IMR-90 (cell line): ENCODE measurements at regions not wholly inside any gene's neighbourhood (a gene's known extent, or its start where the extent isn't known, plus 50 kb on each side); places are given as distances from the start of the nearest gene placed in this dataset.

Experiments
- ATAC-seq: fragments of 200-7000 bp; cut with Tn5 transposase; 2 replicates; pipeline ENCODE4 v1.9.1; 2020; ENCODE audit warnings: low read depth, mild to moderate bottlenecking, moderate library complexity
- BruUV-seq: library from RNA; stranded (reverse); fragments of 400-500 nt; replicated peaks from 2 replicates; lab custom pipeline; 2021; lab: Mats Ljungman, UMichigan
- CTCF ChIA-PET: fragments of 300-600 bp; formaldehyde crosslinking; extraction: SDS; loops from one replicate; lab custom pipeline; 2021; ENCODE audit warnings: antibody characterized with exemption; lab: Yijun Ruan, JAX
- POLR2A ChIA-PET: fragments of 300-600 bp; sonication (Branson Sonifier 250); formaldehyde crosslinking; loops from one replicate; lab custom pipeline; 2022; ENCODE audit warnings: antibody characterized with exemption; ENCODE audit not compliant: unreplicated experiment; lab: Charles Lee
- DNase-seq: peaks from one replicate; pipeline ENCODE4 v3.0.0; 2013
- H2AFZ ChIP-seq: replicated peaks from 2 replicates; pipeline ENCODE3; 2013; ENCODE audit warnings: low read length, mild to moderate bottlenecking; ENCODE audit not compliant: poor library complexity
- H2AK5ac ChIP-seq: 2 replicates; pipeline ENCODE4 v1.6.1; 2013; ENCODE audit warnings: low read depth, low read length, inconsistent platforms
- H2AK9ac ChIP-seq: replicated peaks from 2 replicates; pipeline ENCODE3; 2013; ENCODE audit warnings: mild to moderate bottlenecking, low read depth, low read length, moderate library complexity; ENCODE audit not compliant: poor library complexity
- H2BK120ac ChIP-seq: 2 replicates; pipeline ENCODE4 v1.6.1; 2013; ENCODE audit warnings: low read depth, low read length, inconsistent platforms
- H2BK15ac ChIP-seq: 3 replicates; pipeline ENCODE4 v1.6.1; 2013; ENCODE audit warnings: low read depth, low read length, inconsistent platforms
- H2BK20ac ChIP-seq: 2 replicates; pipeline ENCODE4 v1.6.1; 2013; ENCODE audit warnings: low read depth, mild to moderate bottlenecking, inconsistent platforms, low read length, moderate library complexity
- H2BK5ac ChIP-seq: 2 replicates; pipeline ENCODE4 v1.6.1; 2013; ENCODE audit warnings: mild to moderate bottlenecking, low read depth, low read length, inconsistent platforms; ENCODE audit not compliant: poor library complexity, severe bottlenecking
- H3K14ac ChIP-seq: replicated peaks from 2 replicates; pipeline ENCODE4 v1.6.1; 2013; ENCODE audit warnings: low read depth, low read length, inconsistent platforms
- H3K18ac ChIP-seq: 2 replicates; pipeline ENCODE4 v1.6.1; 2013; ENCODE audit warnings: low read depth, low read length, control low read depth
- H3K23ac ChIP-seq: 2 replicates; pipeline ENCODE4 v1.6.1; 2013; ENCODE audit warnings: low read depth, low read length, inconsistent platforms
- H3K27ac ChIP-seq: 2 replicates; pipeline ENCODE4 v1.5.1; 2013; ENCODE audit warnings: mild to moderate bottlenecking, control low read depth, low read length; ENCODE audit not compliant: insufficient read depth
- H3K27me3 ChIP-seq: 2 replicates; pipeline ENCODE4 v1.6.1; 2013; ENCODE audit warnings: low read length; ENCODE audit not compliant: control insufficient read depth, insufficient read depth
- H3K36me3 ChIP-seq: 2 replicates; pipeline ENCODE4 v1.6.1; 2013; ENCODE audit warnings: low read length, mixed read lengths; ENCODE audit not compliant: control insufficient read depth, insufficient read depth
- H3K4ac ChIP-seq: 2 replicates; pipeline ENCODE4 v1.6.1; 2013; ENCODE audit warnings: low read depth, low read length, inconsistent platforms
- H3K4me1 ChIP-seq: 2 replicates; pipeline ENCODE4 v1.6.1; 2013; ENCODE audit warnings: low read length, mixed read lengths; ENCODE audit not compliant: control insufficient read depth, insufficient read depth
- H3K4me2 ChIP-seq: 2 replicates; pipeline ENCODE4 v1.6.1; 2013; ENCODE audit warnings: low read depth, mild to moderate bottlenecking, control low read depth, low read length, moderate library complexity
- H3K4me3 ChIP-seq: 2 replicates; pipeline ENCODE4 v1.5.1; 2013; ENCODE audit warnings: low read depth, mild to moderate bottlenecking, control low read depth, low read length, moderate library complexity; ENCODE audit not compliant: insufficient read depth
- H3K56ac ChIP-seq: 2 replicates; pipeline ENCODE4 v1.6.1; 2013; ENCODE audit warnings: low read length, inconsistent platforms; ENCODE audit not compliant: insufficient read depth; ENCODE audit errors: extremely low read depth
- H3K79me1 ChIP-seq, 2 experiments: 2 replicates each; pipeline ENCODE4 v1.6.1; 2013; ENCODE audit warnings: low read length in 2 of 2, inconsistent platforms in 1 of 2, low read depth in 1 of 2
- H3K9ac ChIP-seq: 2 replicates; pipeline ENCODE4 v1.6.1; 2013; ENCODE audit warnings: low read depth, low read length, control low read depth
- H3K9me1 ChIP-seq: 2 replicates; pipeline ENCODE4 v1.6.1; 2013; ENCODE audit warnings: low read length, inconsistent platforms; ENCODE audit not compliant: insufficient read depth
- H3K9me3 ChIP-seq: 2 replicates; pipeline ENCODE4 v1.6.1; 2013; ENCODE audit warnings: low read length; ENCODE audit not compliant: control insufficient read depth, insufficient read depth
- H4K20me1 ChIP-seq: 2 replicates; pipeline ENCODE4 v1.6.1; 2013; ENCODE audit warnings: low read length, inconsistent platforms; ENCODE audit not compliant: insufficient read depth
- H4K5ac ChIP-seq: 2 replicates; pipeline ENCODE4 v1.6.1; 2013; ENCODE audit warnings: mild to moderate bottlenecking, low read depth, low read length, control low read depth
- H4K8ac ChIP-seq, 2 experiments: 2 replicates each; pipeline ENCODE4 v1.6.1; 2013; ENCODE audit warnings: low read depth in 2 of 2, low read length in 2 of 2, control low read depth in 1 of 2, inconsistent platforms in 1 of 2
- H4K91ac ChIP-seq: 2 replicates; pipeline ENCODE4 v1.6.1; 2013; ENCODE audit warnings: low read depth, low read length, inconsistent platforms; ENCODE audit not compliant: insufficient read depth
- CEBPB ChIP-seq: IDR thresholded peaks from 2 replicates; pipeline ENCODE4 v1.6.1; 2012; ENCODE audit warnings: low read depth, low read length, improper control_type of control experiment
- CHD1 ChIP-seq: IDR thresholded peaks from 2 replicates; pipeline ENCODE4 v1.6.1; 2012; ENCODE audit warnings: low read depth, low read length, improper control_type of control experiment
- FOS ChIP-seq: fragments of 150-350 bp; IDR thresholded peaks from 2 replicates; pipeline ENCODE4 v1.6.1; 2016; ENCODE audit warnings: low read depth, low read length
- MAFK ChIP-seq: IDR thresholded peaks from 2 replicates; pipeline ENCODE4 v1.6.1; 2012; ENCODE audit warnings: low read depth, low read length, improper control_type of control experiment
- MXI1 ChIP-seq: IDR thresholded peaks from 2 replicates; pipeline ENCODE4 v1.6.1; 2012; ENCODE audit warnings: low read depth, mild to moderate bottlenecking, low read length, moderate library complexity, borderline replicate concordance
- RCOR1 ChIP-seq: IDR thresholded peaks from 2 replicates; pipeline ENCODE4 v1.6.1; 2012; ENCODE audit warnings: mild to moderate bottlenecking, low read length, improper control_type of control experiment; ENCODE audit not compliant: insufficient replicate concordance
- SMC3 ChIP-seq: fragments of 150-350 bp; IDR thresholded peaks from 2 replicates; pipeline ENCODE4 v1.6.1; 2016; ENCODE audit warnings: low read depth, mild to moderate bottlenecking, antibody characterized with exemption, low read length, moderate library complexity
- WGBS, 2 experiments: methylation state at CpG; one replicate each; pipeline versions ENCODE4 v1.1.5 to v1.1.7; 2013; ENCODE audit warnings: missing lambda C conversion rate in 2 of 2; ENCODE audit not compliant: insufficient read length in 1 of 2; ENCODE audit errors: extremely low coverage in 2 of 2; 5-methylcytosine and 5-hydroxymethylcytosine counted together
- dilution Hi-C: fragments of 300-500 bp; cut with HindIII; formaldehyde crosslinking; loops from one replicate; pipeline ENCODE4 v1.14.3; 2018; ENCODE audit warnings: low sequenced_read_pairs; ENCODE audit not compliant: unreplicated experiment
- in situ Hi-C: fragments of 300-500 bp; cut with MboI; formaldehyde crosslinking; loops from 3 replicates; pipeline ENCODE4 v1.14.3; 2019; ENCODE audit warnings: low sequenced_read_pairs, inconsistent platforms, mixed read lengths
- intact Hi-C: fragments of 100-400 bp; cut with micrococcal nuclease; formaldehyde crosslinking; loops from 2 replicates; pipeline ENCODE4 v1.10.0; 2022
- TF ChIP-seq, protein P1 (sequence below): conservative IDR thresholded peaks from 2 replicates; pipeline ENCODE4 v1.5.1; 2012; ENCODE audit warnings: mild to moderate bottlenecking, low read depth, low read length, improper control_type of control experiment
- TF ChIP-seq, protein P2 (sequence below): fragments of 150-350 bp; IDR thresholded peaks from 2 replicates; pipeline ENCODE4 v1.6.1; 2017; ENCODE audit warnings: mild to moderate bottlenecking, antibody characterized with exemption, low read length, low read depth

DNA sequence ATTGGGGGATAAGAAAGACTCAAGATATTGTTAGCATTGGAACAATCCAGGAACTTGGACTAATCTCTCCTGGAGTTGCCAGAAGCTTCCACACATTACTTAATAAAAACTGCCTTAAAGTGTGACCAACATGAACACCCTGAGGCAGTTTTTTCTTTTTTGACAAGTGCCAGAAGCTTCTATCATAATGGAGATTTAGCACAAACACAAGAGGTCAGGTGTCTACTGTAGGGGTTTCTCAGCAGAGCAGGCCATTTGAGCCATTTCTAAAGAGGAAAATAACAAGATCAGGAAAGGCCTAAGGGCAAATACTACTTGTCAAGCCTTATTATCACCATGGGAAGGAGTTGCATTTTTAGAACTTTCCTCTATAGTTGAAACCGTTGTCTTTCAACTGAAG lies 361.5 kb downstream of the EPM2A start:
- no peak for DNase-seq

More for the DNA sequence above, 361.5 kb downstream of the EPM2A start:
- Histone ChIP-seq H2AK5ac (no peak overlapping the region), H4K5ac (no peak overlapping the region), H3K4me1 (0 out of 2 replicates have a peak, but pooled peaks cover 1% of the 10 kb centered on the region), H3K18ac (no peak overlapping the region), H2BK120ac (no peak overlapping the region), H4K20me1 (no peaks in the 10 kb centered on the region), H3K9me3 (peaks cover 2% of the 10 kb centered on the region; the same call in 1 of the 2 replicates), H3K4me3 (no peak overlapping the region), H2BK5ac (no peak overlapping the region), H4K91ac (no peak overlapping the region), H3K4ac (no peak overlapping the region), H3K27ac (no peak overlapping the region), H3K56ac (no peak overlapping the region), H3K4me2 (no peak overlapping the region), H3K14ac (no peak overlapping the region), H3K9me1 (no peaks in the 10 kb centered on the region), H2AFZ (no peak overlapping the region), H4K8ac (no peak overlapping the region), H3K36me3 (no peaks in the 10 kb centered on the region), H3K9ac (no peak overlapping the region), H2BK20ac (no peak overlapping the region), H3K23ac (no peak overlapping the region), H2AK9ac (no peak overlapping the region), H2BK15ac (no peak overlapping the region), H3K79me1 (no peaks in the 10 kb centered on the region), H3K27me3 (no peaks in the 10 kb centered on the region)
- BruUV-seq = no TSS peak
- intact Hi-C loops = no loop called here
- CTCF ChIA-PET = no interaction called here
- POLR2A ChIA-PET = no interaction called here
- TF ChIP-seq MXI1 = no peak
- TF ChIP-seq, protein P1, sequence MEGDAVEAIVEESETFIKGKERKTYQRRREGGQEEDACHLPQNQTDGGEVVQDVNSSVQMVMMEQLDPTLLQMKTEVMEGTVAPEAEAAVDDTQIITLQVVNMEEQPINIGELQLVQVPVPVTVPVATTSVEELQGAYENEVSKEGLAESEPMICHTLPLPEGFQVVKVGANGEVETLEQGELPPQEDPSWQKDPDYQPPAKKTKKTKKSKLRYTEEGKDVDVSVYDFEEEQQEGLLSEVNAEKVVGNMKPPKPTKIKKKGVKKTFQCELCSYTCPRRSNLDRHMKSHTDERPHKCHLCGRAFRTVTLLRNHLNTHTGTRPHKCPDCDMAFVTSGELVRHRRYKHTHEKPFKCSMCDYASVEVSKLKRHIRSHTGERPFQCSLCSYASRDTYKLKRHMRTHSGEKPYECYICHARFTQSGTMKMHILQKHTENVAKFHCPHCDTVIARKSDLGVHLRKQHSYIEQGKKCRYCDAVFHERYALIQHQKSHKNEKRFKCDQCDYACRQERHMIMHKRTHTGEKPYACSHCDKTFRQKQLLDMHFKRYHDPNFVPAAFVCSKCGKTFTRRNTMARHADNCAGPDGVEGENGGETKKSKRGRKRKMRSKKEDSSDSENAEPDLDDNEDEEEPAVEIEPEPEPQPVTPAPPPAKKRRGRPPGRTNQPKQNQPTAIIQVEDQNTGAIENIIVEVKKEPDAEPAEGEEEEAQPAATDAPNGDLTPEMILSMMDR = no peak
- no peak for TF ChIP-seq CHD1
- TF ChIP-seq, protein P2, sequence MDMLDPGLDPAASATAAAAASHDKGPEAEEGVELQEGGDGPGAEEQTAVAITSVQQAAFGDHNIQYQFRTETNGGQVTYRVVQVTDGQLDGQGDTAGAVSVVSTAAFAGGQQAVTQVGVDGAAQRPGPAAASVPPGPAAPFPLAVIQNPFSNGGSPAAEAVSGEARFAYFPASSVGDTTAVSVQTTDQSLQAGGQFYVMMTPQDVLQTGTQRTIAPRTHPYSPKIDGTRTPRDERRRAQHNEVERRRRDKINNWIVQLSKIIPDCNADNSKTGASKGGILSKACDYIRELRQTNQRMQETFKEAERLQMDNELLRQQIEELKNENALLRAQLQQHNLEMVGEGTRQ = no peak
- no peak for TF ChIP-seq CEBPB
- TF ChIP-seq FOS = no peak
- TF ChIP-seq RCOR1 = no peak
- no peak for TF ChIP-seq SMC3
- no peak for TF ChIP-seq MAFK
- WGBS, 2 experiments = no CpG with 5 or more reads among the region's 1 CpG
- dilution Hi-C loops = no loop called here
- ATAC-seq = no peak
- in situ Hi-C loops = no loop called here
